OCI-LY3 (cell line): ENCODE measurements at regions not wholly inside any gene's neighbourhood (a gene's known extent, or its start where the extent isn't known, plus 50 kb on each side); places are given as distances from the start of the nearest gene placed in this dataset.

Experiments used
- EZH2phosphoT487 ChIP-seq: fragments of 200-600 bp; shearing (Covaris generic); IDR thresholded peaks from 2 replicates; pipeline ENCODE4 v1.6.1; 2018; ENCODE audit warnings: antibody characterized with exemption, mixed run types, low read depth
- TF ChIP-seq, protein P1 (sequence below): fragments of 200-600, 300-600 bp; sonication (generic); IDR thresholded peaks from 2 replicates; pipeline ENCODE4 v1.5.1; 2014; ENCODE audit warnings: antibody characterized with exemption, low read length, low read depth

DNA sequence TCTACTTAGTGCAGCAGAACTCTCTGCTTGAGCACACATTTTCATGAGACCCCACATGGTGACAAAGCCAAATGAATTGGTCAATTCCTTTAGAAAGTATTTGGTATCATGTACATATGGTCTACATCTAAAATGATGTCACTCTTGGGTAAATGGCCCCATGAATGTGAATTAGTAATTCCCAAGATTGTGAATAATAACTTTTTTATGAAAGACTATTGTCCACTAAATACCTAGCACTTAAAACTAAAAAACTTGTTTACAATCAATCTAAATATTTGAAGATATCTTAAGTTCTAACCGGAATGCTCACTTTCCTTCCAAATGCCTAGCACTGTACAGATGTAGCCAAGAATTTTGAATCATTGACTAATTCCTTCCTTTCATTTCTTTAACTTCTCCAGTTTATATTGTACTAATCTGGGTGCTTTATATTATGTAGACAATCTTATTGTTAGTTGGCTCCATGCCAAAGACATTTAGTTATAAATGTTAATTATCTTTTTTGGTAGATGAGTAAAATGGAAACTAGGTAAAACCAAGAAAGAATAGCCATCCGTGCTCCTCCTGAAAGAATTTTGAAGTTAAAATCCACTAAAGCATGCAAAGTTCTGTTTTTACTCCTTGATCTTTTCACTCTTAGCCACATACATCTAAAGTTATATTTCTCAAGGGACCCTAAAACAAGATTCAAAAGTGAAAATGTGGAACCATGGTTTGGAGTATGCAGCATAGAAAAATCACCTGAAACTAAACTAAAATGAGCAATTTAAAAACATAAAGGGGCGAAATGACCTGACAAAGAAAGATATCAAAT lies 145.0 kb upstream of the ARHGAP20 start:
- TF ChIP-seq, protein P1, sequence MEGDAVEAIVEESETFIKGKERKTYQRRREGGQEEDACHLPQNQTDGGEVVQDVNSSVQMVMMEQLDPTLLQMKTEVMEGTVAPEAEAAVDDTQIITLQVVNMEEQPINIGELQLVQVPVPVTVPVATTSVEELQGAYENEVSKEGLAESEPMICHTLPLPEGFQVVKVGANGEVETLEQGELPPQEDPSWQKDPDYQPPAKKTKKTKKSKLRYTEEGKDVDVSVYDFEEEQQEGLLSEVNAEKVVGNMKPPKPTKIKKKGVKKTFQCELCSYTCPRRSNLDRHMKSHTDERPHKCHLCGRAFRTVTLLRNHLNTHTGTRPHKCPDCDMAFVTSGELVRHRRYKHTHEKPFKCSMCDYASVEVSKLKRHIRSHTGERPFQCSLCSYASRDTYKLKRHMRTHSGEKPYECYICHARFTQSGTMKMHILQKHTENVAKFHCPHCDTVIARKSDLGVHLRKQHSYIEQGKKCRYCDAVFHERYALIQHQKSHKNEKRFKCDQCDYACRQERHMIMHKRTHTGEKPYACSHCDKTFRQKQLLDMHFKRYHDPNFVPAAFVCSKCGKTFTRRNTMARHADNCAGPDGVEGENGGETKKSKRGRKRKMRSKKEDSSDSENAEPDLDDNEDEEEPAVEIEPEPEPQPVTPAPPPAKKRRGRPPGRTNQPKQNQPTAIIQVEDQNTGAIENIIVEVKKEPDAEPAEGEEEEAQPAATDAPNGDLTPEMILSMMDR, result no peak
- TF ChIP-seq EZH2phosphoT487, result no peak
